GM18907 (cell line): ENCODE measurements at regions not wholly inside any gene's neighbourhood (a gene's known extent, or its start where the extent isn't known, plus 50 kb on each side); places are given as distances from the start of the nearest gene placed in this dataset.
"Not testable (repeated sequence)": the region's sequence is repeated elsewhere in the genome, so short reads cannot be mapped to it uniquely, and the experiment has no call there.

Source experiments
- ATAC-seq: cut with Tn5 transposase; IDR thresholded peaks from one replicate; pipeline ENCODE4 v1.9.1; 2021; ENCODE audit warnings: mild to moderate bottlenecking, moderate library complexity; ENCODE audit not compliant: unreplicated experiment

DNA sequence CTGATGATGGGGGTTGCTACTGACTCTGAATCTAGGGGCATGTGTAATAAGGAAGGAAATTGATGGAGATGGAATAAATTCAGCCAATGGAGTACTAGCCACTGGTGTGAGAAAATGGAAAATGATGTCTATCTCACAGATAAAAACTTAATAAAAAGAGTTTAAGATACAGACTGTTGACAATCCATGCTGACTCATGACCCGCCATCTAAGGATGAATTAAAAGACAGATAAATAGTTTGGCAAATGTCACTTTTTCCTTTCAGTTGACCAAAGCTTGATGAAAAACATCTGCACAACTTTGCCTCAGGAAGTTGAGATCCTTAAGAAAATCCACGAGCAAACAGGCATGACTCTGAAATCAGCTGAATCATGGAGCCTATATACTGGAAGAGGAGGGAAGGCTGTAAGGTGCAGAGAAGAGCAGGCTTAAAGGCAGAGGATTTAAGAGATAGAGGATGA, 82.6 kb upstream of the BMP5 start:
- ATAC-seq: no peak

DNA sequence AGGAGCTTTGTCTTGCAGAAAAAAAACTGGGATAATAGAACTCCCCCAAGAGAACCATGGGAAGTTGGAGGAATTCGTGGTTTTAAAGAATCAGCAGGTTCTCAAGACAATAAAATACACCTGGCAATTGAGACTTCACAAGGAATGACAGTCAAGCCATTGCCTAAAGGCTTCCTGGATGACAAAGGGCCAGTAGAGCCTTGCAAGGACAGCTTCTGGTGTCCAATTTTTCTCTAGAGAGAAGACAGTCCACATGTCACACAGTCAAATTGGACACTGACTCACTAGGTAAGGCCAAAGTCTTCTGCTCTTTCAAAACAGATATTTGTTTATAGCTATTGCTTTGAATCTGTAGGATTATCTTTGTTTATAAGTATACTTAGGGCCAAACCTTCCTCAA, 80.3 kb upstream of the BMP5 start:
- no peak for ATAC-seq

DNA sequence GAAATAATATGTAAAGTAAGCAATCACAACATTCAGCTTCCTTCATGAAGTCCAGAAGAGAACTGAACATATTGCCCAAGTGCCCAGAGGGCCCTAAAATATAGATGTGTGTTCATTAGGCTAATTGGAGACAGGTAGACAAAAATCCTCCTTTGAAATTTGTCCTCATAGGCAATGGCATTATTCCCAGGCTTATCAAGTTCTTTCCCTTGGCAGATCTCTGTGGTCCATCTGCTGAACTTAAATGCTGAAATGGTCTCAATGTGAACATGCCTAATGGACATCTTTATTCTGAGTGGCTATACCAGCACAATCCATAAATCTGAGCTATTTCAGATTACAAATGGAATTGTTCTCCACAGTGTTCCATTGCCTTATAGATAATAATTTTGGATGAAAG, 79.0 kb upstream of the BMP5 start:
- ATAC-seq: no peak

DNA sequence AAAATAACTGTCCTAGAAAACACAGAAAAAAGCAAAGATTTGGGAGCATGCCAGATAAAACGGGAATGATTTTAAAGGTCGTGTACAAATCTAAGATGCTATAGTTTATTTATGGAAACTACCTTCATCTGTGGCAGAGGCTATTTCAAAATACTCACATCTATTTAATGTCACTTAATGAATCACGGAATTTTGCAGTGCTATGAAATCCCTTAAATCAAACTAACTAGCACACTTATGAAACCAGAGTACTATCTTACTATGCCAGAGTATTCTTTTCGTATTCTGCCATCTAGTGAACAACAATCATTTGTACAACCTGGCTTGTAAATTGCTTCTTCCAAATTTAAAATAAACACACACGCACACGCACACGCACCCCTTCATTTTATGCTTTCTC, 77.9 kb upstream of the BMP5 start:
- no peak for ATAC-seq

DNA sequence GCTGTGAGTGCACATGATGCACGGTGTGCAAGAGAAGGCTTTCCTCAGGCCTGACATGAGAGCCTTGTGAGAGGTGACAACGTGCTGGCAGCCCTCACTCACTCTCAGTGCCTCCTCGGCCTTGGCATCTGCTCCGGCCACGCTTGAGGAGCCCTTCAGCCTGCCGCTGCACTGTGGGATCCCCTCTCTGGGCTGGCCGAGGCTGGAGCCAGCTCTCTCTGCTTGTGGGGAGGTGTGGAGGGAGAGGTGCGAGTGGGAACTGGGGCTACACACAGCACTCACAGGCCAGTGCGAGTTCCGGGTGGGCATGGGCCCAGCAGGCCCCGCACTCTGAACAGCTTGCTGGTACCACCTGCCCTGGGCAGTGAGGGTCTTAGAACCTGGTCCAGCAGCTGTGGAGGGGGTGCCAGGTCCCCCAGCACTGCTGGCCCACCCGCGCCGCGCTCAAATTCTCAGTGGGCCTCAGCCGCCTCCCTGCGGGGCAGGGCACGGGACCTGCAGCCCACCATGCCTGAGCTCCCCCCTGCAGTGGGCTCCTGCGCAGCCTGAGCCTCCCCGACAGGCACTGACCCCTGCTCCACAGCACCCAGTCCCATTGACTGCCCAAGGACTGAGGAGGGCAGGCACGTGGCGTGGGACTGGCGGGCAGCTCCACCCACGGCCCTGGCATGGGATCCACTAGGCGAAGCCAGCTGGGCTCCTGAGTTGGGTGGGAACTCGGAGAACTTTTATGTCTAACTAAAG, 74.9 kb upstream of the BMP5 start:
- ATAC-seq: no peak

DNA sequence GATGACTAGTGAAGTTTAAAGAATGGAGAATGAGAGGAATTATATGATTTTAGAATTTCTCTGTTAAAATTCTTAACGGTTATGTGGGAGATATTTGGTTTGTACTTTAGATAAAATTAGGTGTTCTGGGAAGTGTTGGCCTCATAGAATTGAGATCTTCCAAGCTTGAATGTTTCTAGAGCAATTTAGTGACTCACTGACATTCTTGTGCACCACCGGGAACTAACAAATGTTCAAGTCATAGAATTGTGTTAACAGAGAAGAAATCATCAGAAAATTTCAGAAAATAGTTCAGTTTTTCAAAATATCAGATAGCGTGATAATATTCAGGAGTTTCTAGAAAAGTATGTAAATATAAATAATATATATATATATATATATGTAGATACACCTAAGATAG, 67.9 kb upstream of the BMP5 start:
- ATAC-seq: no peak

DNA sequence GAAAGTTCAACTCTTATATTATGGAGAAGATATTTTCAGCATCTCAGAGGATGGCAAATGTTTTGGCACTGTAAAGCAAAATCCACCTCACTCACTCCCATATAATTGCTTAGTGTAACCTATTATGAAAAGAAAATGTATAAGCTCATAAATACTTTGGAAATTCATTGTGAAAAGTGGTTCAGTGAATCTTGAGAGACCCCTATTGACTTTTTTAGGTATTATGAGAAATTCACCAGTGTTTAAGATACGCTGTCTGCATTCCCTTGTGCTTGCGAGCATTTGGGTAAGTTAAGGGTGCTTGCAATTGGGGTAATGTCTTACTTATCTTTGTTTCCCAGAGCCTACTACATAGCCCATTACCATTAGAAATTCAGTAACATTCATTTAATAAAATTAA, 66.3 kb upstream of the BMP5 start:
- ATAC-seq: no peak

DNA sequence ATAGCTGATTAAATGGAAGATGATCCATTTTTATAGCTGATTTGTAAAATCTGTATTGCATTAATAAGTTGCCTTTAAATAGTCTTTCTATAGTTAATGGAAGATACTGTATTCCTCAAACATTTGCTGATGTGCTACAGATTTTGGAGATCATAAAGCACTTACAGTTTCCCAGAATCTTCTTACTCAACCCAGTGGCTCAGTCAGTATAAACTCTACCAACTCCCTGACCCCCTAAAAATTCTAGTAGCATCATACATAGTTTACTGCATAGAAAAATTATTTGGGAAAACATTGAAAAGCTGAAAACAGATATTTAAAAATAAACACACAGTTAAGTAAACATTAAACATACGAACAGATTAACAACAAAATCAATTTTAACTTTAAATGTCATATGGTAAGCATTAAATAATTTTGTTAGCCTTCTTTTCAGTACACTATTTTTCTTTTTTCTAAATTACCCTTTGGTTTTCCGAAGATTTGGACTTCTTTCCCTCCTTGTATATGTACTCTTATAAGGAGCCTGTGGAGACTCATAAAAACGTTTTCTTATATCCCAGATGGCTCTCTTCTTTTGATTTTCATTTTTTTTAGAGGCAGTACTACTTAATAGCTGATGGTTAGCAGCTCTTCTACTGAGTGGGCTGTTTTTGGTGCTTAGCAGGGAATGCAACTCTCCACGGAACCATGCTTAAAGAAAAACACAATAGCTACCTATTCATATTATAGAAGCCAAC, 62.7 kb upstream of the BMP5 start:
- ATAC-seq: no peak

DNA sequence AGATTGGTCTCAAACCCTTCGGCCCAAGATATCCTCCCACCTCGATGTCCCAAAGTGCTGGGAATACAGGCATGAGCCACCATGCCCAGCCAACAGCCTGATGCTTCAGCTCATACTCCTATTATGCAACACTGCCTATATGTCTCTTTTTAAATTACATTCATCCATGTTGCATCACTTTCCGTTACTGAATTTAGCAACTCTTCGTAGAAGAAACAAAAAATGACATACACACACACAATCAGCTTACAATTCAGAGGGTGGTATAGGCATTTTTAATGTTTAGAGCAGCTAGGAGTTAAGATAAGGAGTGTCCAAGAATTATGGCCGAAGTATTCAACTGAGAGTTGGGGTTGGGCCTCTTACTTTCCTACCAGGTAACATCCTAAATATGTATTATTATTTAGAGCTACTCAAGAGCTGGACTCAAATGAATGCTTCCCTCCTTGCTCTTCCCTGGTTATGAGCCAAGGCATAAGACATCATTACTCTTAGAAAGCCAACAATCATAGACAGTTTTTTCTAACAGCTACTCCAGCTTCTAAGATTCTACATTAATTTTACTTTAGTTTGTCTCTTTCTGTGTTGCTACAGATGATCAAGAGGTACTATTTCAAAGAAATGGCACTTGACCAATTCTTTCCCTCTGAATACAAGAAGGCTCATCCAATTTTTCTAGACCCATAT, 62.0 kb upstream of the BMP5 start:
- no peak for ATAC-seq

DNA sequence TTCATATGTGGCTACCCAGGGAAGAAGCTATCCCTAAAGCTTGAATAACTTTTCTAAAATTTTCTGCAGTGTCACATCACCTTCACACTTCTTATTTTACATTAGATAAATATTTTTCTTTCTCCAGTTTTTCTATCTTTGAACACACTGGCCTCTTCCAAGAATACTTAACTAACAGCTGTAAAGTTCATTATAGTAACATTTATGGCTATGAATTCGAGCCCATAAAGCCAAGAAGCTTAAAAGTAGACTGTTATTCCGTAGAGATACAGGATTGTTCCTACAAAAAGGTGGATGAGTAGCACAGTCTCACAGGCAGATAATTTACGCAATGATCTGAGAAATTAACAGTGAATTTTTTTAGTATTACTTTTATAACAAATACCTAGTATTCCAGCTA, 55.7 kb upstream of the BMP5 start:
- ATAC-seq: no peak

DNA sequence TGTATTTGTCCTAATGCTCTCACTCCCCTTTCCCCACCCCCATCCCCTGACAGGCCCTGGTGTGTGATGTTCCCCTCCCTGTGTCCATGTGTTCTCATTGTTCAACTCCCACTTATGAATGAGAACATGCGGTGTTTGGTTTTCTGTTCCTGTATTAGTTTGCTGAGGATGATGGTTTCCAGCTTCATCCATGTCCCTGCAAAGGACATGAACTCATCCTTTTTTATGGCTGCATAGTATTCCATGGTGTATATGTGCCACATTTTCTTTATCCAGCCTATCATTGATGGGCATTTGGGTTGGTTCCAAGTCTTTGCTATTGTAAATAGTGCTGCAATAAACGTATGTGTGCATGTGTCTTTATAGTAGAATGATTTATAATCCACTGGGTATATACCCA, 52.3 kb upstream of the BMP5 start:
- not testable (repeated sequence) for ATAC-seq

DNA sequence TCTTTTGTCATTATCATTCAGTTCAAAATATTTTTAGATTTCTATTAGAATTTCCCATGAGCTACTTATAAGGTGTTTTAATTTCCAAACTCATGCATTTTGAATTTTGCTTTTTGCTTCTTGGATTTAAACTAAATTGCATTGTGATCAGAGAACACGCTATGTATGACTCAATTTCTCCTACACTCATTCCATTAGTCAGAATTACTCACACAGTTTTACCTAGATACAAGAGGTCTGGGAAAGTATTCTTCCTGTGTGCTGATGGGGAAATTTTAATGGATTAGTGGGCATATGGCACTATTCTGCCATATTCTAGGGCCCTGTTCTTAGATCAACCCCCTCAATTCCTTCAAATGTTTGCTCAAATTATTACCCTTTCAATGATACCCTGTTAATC, 49.9 kb upstream of the BMP5 start:
- no peak for ATAC-seq
